ENCODE measurements at regions not wholly inside any gene's neighbourhood (a gene's known extent, or its start where the extent isn't known, plus 50 kb on each side); places are given as distances from the start of the nearest gene placed in this dataset.

- Histone ChIP-seq H3K27me3 (no peaks in the 10 kb centered on the region), H3K4me3 (no peak overlapping the region), H3K4me1 (no peaks in the 10 kb centered on the region), H3K27ac (no peak overlapping the region), H3K36me3 (no peaks in the 10 kb centered on the region), H3K9me3 (no peaks in the 10 kb centered on the region)
- no peak for DNase-seq (ENCODE audit: low spot score in 2 of 2)
- TF ChIP-seq POLR2A (IDR thresholded peaks at IDR 0.05) (no peak), POLR2AphosphoS5 (IDR thresholded peaks at IDR 0.05) (no peak), CTCF (IDR thresholded peaks at IDR 0.05) (no peak)
- intact Hi-C loops (cut with DNase I; ENCODE audit: low total_unique reads), result no loop called here
Measured at GRCh38 chr7:12508554-12508953, 62.0 kb upstream of the SCIN start.

- intact Hi-C loops (cut with DNase I; ENCODE audit: low total_unique reads), result no loop called here
- H3K4me1 ChIP-seq, result no peaks in the 10 kb centered on the region
- H3K9me3 ChIP-seq, result peaks cover 0 to 10% of the 10 kb centered on the region in 2 donors
- no peak for DNase-seq (ENCODE audit: low spot score in 2 of 2)
- H3K27ac ChIP-seq, result no peak overlapping the region
- H3K4me3 ChIP-seq, result no peak overlapping the region
- no peaks in the 10 kb centered on the region for H3K27me3 ChIP-seq
- no peak for TF ChIP-seq POLR2A (IDR thresholded peaks at IDR 0.05)
- no peak for TF ChIP-seq CTCF (IDR thresholded peaks at IDR 0.05)
- TF ChIP-seq POLR2AphosphoS5 (IDR thresholded peaks at IDR 0.05), result no peak
- H3K36me3 ChIP-seq, result no peaks in the 10 kb centered on the region
Measured at GRCh38 chr7:12517451-12517850, 53.1 kb upstream of the SCIN start.

GRCh38 chr7:12518920-12519681, 51.4 kb upstream of the SCIN start:
- Histone ChIP-seq H3K4me3 (no peak overlapping the region), H3K27ac (no peak overlapping the region), H3K36me3 (no peaks in the 10 kb centered on the region), H3K4me1 (no peaks in the 10 kb centered on the region), H3K27me3 (no peaks in the 10 kb centered on the region), H3K9me3 (peaks cover 0 to 10% of the 10 kb centered on the region in 2 donors)
- DNase-seq (ENCODE audit: low spot score in 2 of 2), result no peak
- intact Hi-C loops (cut with DNase I; ENCODE audit: low total_unique reads), result no loop called here
- no peak for TF ChIP-seq POLR2AphosphoS5 (IDR thresholded peaks at IDR 0.05)
- TF ChIP-seq CTCF (IDR thresholded peaks at IDR 0.05), result no peak
- TF ChIP-seq POLR2A (IDR thresholded peaks at IDR 0.05), result no peak

GRCh38 chr7:12519682-12520009, 50.9 kb upstream of the SCIN start:
- TF ChIP-seq POLR2A (IDR thresholded peaks at IDR 0.05) (no peak), POLR2AphosphoS5 (IDR thresholded peaks at IDR 0.05) (no peak), CTCF (IDR thresholded peaks at IDR 0.05) (no peak)
- intact Hi-C loops (cut with DNase I; ENCODE audit: low total_unique reads), result no loop called here
- no peak for DNase-seq (ENCODE audit: low spot score in 2 of 2)

More at GRCh38 chr7:12519682-12520009, 50.9 kb upstream of the SCIN start:
- Histone ChIP-seq H3K27me3 (no peaks in the 10 kb centered on the region), H3K36me3 (no peaks in the 10 kb centered on the region), H3K4me1 (no peaks in the 10 kb centered on the region), H3K9me3 (peaks cover 0 to 10% of the 10 kb centered on the region in 2 donors), H3K4me3 (no peak overlapping the region), H3K27ac (no peak overlapping the region)
